HG03520 (cell line): ENCODE measurements at regions not wholly inside any gene's neighbourhood (a gene's known extent, or its start where the extent isn't known, plus 50 kb on each side); places are given as distances from the start of the nearest gene placed in this dataset.

Source experiments
- ATAC-seq: cut with Tn5 transposase; IDR thresholded peaks from one replicate; pipeline ENCODE4 v1.9.1; 2021; ENCODE audit warnings: mild to moderate bottlenecking, moderate library complexity; ENCODE audit not compliant: unreplicated experiment

GRCh38 chr16:85546585-85547447 is 66.3 kb upstream of the GSE1 start:
- ATAC-seq, result no peak

- no peak for ATAC-seq
Observed at GRCh38 chr16:85548375-85548774, 64.7 kb upstream of the GSE1 start.

- no peak for ATAC-seq
Observed at GRCh38 chr16:85549766-85550421, 63.2 kb upstream of the GSE1 start.

- ATAC-seq, result no peak
Observed at GRCh38 chr16:85550422-85550864, 62.7 kb upstream of the GSE1 start.

GRCh38 chr16:85550953-85551924 is 61.9 kb upstream of the GSE1 start:
- ATAC-seq, result no peak

GRCh38 chr16:85552980-85553435 is 60.1 kb upstream of the GSE1 start:
- no peak for ATAC-seq

- no peak for ATAC-seq
Observed at GRCh38 chr16:85553436-85554113, 59.5 kb upstream of the GSE1 start.

- ATAC-seq, result peak; percentile 44
Observed at GRCh38 chr16:85554114-85554888, 58.8 kb upstream of the GSE1 start.

- ATAC-seq, result no peak
Observed at GRCh38 chr16:85554889-85555718, 58.0 kb upstream of the GSE1 start.

GRCh38 chr16:85555719-85556455 is 57.2 kb upstream of the GSE1 start:
- no peak for ATAC-seq

GRCh38 chr16:85556456-85557082 is 56.6 kb upstream of the GSE1 start:
- ATAC-seq, result no peak

- ATAC-seq, result no peak
Observed at GRCh38 chr16:85557083-85557970, 55.8 kb upstream of the GSE1 start.

- no peak for ATAC-seq
Observed at GRCh38 chr16:85557971-85558657, 55.0 kb upstream of the GSE1 start.

- ATAC-seq, result no peak
Observed at GRCh38 chr16:85560932-85561247, 52.2 kb upstream of the GSE1 start.

- ATAC-seq, result no peak
Observed at GRCh38 chr16:85561248-85562092, 51.7 kb upstream of the GSE1 start.
